NAMALWA (cell line): ENCODE measurements at regions not wholly inside any gene's neighbourhood (a gene's known extent, or its start where the extent isn't known, plus 50 kb on each side); places are given as distances from the start of the nearest gene placed in this dataset.

Experiments
- DNase-seq: peaks from one replicate; pipeline ENCODE4 v3.0.0-alpha.2; 2015; ENCODE audit warnings: low spot score

DNA sequence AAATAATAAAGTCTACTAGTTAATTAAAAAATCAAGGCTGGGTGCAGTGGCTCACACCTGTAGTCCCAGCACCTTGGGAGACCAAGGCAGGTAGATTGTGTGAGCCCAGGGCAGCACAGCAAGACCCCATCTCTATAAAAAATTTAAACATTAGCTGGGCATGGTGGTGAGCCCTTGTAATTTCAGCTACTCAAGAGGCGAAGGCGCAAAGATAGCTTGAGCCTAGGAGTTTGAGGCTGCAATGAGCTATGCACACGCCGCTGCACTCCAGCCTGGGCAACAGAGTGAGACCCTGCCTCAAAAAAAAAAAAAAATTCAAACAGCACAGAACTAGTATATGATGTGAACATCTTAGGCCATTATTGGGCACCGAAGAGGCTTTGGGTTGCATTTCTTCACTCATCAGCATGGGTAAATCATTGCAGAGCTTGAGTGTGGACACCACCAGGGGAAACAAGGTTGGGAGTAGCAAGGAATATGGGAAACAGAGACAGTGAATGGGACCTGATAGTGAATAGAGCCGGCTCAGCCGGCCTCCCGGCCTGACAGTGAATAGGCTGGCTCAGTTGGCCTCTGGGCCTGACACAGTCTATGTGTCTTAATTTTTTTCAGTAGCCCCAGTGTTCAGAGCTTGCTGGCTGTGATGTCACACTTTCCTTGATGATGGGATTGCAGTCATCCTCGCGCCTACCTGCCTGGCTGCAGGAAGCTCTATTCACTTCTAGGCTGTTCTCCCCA lies 89.1 kb upstream of the ERRFI1 start:
- no peak for DNase-seq

DNA sequence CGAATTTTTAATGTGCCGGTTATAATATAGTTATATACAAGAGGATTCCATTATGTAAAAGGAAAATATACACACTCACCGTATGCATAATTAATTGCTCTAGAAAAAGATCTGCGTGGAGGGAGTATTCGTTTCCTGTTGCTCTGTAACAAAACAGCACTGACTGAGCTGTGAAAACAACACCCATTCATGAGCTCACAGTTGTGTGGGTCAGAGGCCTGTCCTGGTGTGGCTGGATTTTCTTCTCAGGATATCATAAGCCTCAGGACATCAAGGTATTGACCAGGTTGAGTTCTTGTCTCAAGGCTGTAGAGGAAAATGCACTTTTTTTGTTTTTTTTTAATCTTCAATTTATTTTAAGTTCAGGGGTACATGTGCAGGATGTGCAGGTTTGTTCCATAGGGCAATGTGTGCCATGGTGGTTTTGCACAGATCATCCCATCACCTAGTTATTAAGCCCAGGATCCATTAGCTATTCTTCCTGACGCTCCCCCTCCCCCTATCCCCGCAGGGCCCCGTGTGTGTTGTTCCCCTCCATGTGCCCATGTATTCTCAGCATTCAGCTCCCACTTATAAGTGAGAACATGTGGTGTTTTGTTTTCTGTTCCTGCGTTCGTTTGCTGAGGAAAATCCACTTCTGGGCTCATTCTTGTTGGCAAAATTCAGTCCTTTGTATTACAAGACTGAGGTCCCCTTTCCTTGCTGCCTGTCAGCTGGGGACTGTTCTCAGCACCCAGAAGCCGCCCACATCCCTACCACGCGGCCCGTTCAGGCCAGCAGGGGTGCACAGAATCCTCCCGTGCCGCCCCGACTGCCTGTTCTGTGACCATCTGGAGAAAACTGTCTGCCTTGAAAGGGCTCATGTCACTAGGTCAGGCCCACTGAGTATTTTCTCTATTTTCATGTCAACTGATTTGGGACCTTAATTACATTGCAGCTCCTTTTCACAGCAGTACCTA lies 87.4 kb upstream of the ERRFI1 start:
- no peak for DNase-seq

DNA sequence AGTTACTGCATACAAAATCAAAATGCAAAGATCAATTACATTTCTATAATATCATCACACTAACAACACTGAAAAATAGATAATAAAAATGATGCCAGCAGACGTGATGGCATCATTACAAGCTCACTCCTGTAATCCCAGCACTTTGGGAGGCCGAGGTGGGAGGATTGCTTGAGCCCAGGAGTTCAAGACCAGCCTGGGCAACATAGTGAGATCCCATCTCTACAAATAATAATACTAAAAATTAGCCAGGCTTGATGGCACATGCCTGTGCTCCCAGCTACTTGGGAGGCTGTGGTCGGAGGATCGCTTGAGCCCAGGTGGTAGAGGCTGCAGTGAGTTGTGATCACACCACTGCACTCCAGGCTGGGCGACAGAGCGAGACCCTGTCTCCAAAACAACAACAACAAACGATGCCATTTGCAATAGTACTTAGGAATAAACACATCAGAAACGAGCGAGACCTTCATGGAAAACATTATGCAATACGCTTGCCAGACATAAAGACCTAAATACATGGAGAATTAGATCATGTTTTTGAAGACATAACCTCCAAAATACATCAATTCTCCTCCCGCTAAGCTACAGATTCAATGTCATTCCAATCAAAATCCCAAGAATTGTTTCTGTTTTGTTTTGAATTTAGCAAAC lies 86.6 kb upstream of the ERRFI1 start:
- no peak for DNase-seq

DNA sequence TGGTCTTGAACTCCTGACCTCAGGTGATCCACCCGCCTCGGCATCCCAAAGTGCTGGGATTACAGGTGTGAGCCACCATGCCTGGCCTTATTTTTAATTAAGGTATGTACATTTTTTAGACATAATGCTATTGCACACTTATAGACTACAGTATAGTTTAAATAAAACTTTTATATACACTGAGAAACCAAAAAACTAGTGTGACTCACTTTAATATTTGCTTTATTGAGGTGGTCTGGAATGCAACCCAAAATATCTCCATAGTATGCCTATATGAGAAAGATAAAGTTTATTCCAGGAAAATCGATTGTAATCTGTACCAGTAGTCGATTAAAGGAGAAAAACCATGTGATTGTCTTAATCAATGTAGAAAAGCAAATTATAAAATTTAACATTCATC lies 85.5 kb upstream of the ERRFI1 start:
- no peak for DNase-seq

DNA sequence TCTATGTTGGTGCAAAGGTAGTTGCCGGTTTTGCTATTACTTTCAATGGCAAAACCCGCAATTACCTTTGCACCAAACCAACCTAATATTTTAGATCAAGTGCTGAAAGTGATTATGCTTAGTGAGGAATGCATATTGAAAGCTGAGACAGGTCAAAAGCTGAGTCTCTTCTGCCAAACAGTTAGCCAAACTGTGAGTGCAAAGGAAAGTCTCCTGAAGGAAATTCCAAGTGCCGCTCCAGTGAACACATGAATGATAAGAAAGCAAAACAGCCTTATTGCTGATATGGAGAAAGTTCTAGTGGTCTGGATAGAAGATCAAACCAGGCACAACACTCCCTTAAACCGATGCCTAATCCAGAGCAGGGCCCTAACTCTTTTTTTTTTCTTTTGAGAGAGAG lies 83.1 kb upstream of the ERRFI1 start:
- DNase-seq: no peak

DNA sequence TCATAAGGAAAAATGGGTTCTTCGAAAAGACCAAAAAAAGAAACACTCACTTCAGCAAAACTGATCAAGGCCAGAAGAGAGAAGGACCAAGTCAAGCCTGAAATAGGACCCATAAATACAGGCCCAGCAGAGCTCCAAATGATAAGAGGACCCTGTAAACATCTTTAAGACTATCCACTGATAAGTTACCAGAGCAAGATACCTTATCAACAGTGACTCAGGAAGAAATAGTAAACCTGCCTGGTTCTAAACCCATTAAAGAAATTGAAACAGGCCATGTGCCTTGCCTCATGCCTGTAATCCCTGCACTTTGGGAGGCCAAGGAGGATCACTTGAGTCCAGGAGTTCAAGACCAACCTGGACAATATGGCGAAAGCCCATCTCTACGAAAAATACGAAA lies 81.8 kb upstream of the ERRFI1 start:
- DNase-seq: no peak

DNA sequence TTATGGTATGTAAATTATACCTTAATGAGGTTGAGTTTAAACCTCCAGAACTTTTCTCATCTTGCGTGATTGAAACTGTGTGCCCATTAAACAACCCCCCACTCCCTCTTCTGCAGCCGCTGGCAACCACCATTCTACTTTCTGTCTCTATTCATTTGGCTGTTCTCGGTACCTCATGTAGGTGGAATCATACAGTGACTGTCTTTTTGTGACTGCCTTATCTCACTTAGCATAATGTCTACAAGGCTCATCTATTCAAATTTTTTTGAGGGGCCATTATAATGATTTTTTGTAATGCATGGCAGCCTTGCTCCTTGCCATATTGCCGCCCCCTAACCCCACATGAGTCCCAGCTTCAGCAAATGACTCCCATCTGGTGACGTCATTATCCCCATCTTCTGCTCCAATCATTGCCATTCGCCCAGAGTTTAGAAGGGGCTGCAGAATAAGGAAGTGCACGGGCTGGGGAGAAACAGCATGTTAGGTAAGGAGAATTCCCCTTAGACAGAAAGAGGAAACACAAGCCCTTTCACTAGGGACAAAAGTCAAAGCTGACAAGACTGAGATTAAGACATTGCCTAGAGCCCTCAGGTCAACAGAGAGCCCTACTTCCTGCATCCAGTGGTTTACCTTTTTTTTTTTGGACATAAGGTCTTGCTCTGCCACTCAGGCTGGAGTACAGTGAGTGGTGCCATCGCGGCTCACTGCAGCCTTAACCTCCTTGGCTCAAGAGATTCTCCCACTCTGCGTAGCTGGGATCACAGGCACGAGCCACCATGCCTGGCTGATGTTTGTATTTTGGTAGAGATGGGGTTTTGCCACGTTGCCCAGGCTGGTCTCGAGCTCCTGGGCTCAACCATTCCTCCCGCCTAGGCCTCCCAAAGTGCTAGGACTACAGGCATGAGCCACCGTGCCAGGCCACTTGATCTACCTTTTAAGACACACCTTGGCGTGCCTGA lies 78.4 kb upstream of the ERRFI1 start:
- no peak for DNase-seq

DNA sequence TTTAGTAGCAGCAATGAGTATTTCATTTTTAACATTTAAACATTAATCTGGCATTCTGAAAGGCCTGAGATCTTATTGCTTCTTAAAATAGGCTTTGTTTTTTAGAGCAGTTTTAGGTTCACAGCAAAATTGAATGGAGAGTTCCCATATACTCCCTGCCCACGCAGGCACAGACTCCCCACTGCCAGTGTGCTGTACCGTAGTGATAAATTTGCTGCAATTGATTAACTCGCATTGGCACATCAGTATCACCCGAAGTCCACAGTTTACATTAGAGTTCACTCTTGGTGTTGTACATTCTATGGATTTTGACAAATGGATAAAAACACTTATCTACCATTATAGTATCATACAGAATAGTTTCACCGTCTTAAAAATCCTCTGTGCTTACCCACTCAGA lies 71.8 kb upstream of the ERRFI1 start:
- no peak for DNase-seq

DNA sequence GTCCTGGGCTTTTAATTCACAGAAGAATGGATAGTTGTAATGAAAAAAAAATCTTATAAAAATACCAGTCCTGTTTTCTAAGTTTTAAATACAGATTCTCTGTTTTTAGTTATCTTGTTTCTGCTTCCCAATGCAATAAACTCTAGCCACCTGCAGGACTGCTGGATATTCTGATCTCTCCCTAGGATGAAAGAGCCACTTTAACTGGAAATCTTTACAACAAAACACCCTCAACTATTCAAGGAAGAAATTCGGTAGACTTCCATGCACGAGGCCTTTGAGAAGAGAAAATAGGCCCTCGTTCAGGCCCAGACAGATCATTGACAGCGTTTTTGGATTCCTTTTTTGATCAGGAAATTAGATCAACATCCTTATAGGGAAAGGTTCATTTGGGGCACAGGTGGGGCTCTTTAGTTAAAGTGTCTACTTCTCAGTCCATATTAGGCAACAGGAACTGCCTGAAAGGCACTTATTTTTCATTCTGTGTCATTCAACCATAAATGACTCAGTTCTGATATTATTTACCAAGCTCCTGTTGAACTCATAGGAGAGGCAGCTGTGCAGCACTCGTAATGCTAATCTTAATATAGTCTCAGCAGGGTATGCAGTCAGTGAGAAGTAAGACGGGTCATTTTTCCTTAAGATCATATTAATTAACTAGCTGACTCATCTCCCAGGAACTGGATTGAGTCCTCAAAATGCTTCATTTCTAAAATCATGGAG lies 71.1 kb upstream of the ERRFI1 start:
- DNase-seq: peak; percentile 57

DNA sequence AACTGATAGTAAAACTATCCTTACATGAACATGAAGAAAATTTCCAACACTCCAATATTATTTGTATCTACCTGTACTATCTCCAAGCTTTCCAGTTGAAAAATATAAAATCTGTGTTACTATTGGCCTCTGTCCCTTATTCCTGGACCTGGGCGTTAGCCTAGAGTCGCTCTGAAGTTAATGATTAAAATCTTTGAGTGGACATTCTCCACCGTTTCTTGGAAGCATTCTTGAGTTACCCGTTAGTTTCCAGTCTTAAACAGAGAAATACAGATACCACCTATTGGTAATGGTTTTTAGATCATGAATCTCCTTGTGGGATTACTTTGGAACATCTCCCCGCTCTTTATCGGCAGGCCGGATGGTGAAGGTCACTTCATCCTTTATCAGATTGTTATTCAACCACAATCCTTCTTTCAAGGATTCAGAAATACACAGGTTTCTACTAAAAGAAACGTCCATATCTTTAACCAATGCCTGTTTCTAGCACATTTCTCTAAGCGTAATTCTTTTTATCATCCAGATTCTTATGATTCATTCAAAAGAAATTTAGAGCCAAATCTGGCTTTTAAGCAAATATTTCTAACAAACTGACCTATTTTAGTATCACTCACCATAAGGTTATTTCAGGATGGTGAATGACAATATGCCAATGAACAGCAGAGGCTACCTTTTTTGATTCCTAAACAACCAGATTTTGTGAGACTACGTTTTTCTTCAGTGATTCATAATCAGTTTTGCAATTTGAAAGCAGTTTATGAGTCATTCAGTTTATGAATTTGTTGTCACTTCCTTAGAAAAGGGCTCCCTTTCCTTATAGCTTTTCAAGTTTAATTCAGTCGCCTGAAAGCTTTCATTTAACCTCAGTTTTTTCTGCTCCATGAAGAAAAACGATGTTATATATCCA lies 70.2 kb upstream of the ERRFI1 start:
- no peak for DNase-seq

DNA sequence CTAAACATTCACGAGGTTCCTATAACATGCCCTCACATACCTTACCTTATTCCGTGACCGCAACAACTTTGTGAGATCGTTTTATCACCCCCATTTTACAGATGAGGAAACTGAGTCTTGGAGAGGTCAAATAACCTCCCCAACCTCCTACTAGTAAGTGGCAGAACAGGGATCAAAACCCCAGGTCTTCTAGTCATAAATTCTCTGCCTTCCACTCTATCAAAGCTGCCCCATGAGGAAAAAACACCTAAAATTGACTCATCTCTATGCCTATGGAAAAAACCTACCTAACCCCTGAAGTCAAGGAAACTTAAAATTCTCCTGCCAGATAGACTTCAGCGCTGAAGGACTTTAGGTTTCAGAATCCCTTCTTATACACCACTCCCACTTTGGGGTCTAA lies 69.5 kb upstream of the ERRFI1 start:
- DNase-seq: no peak

DNA sequence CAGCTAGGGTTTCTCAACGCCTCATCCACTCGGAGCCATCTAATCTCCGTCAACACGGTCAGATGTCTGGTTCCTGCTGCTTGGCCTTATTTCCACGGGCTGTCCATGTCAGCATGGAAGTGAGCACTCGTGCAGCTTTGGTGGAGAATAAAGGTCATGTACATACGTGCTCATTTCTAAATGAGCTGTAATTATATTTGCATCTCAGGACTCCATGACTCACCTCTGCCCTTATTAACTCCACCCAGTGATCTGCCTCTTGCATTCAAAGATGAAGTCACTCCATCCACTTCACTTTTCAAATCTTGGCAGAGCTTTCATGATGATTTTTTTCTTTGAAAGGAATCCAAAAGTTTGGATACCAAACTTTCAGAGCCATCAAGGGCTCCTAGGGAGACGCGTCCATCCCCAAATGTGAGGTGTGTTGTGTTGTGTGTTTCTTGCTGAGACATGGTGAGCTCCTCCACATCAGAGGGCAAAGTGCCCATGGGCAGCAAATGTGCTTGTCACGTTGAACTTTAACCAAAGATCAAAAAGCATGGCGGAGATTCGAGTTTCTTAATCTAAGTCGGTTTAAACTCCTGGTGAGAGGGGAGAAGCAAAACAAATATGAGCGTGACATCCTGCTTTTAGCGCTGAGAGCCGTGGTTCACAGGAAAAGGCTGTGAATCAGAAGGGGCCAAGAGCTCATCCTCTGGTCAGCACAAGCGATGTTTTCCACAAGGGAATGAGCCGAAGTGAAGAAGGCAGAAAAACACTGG lies 68.6 kb upstream of the ERRFI1 start:
- DNase-seq: no peak

DNA sequence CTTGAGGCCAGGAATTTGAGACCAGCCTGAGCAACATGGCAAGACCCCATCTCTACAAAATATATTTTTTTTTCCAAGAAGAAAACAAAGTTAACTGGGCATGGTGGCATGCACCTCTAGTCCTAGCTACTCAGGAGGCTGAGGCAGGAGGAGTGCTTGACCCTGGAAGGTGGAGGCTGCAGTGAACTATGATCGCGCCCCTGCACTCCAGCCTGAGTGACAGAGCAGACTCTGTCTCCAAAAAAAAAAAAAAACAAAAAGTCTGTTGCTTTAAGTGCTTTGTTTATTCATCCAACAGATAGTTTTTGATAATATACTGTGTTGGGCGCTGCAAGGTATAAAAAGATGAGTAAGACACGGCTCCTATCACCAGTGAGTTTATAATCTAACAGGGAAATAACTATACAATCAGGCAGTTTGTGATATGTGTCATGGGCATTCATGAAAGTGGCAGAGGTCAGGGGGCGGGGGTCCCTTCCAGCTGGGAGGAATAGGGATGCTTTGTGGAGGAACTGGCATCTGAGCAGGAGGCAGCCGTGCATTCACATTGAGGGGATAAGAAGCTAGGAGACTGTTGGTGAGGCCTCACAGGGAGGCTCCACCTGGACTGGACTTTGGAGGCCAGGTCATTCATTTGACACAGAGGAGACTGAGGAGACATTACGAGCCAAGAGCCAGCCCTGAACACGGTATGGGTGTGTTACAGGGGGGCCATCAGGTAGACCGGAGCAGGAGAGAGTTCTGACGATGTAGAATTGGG lies 67.3 kb upstream of the ERRFI1 start:
- DNase-seq: no peak

DNA sequence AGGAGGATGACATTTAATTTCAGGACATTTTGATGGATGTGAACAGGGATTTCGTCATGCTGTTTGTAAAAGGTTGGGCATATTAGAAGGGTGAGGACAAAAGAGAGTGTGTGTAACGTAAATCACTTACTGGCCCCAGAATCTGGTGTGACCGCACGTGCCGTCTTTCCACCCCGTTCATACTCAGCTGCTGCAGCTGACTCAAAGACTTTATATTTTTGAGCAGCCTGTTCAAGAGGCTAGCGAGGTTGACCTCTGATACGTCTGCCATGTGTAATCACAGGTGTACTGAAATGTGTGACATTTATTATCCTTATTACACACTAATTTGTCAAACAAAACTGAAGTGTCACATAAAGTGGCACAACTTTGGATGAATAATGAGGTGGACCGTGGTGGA lies 66.5 kb upstream of the ERRFI1 start:
- DNase-seq: no peak

DNA sequence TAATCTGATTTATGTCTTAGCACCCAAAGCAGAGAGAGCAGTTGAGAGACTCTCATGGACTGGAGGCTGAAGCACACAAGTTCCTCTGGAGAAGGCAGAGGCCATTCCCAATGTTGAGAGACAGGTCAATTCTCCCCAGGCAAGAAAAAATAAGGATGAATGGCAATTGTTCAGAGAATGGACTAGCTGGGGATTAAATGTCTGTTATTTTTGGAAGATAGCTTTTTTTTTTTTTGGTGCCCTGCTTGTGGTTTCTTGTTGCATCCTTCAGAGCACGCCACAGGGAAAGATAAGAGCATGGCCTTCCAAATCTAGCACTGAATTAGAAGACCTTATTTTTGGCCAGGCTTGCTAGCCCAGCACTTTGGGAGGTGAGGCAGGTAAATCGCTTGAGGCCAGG lies 65.6 kb upstream of the ERRFI1 start:
- no peak for DNase-seq

DNA sequence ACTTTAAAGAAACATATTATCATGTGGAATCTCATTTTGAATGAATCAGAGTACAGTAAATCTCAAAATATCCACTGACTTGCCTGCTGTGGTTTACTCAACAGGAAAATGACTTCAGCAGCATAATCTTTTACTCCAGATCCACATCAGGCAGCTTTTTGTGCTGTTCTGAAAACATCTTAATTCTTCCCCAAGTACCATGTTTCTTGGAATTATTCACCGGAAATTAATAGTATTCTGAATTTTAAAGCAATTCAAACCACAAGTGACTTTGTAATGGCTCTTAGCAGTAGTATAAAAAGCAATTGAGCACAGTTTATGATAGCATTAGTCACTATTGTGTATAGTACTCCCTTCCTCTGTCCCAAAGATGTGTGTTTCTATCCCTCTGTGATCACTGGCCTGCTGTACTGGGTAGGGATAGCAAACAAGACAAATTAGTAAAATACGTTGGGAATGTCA lies 64.2 kb upstream of the ERRFI1 start:
- no peak for DNase-seq

DNA sequence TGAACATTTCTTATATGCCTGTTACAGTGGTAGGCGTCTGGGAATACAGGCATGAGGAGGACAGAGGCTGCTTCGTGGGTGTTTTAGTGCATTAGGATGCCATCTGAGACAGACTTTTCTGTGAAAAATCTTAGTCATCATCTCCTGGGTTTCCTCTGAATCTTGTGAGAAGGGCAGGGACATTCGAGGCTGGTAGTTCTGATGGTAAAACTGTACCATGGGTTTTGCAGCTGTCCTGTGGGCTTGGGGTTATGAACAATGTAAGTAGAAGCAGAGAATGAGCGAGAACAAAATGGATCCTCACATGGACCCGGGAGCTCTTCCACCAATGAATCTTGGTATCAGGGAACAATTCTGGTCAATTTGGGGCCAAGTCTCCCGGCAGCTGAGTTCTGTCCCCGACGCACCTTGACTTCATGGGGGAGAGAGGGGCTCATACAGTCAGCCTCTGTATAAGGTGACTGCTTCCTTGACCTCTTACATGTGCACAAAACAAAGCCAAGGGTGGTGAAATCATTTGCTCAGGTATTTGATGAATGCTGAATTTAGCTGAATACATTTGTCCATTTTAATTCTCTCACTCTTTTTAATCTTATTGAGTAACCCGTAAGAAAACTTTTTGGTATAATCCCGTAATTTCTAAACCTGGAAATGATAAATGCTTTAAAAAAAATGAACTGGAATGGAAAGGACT lies 63.6 kb upstream of the ERRFI1 start:
- DNase-seq: no peak

DNA sequence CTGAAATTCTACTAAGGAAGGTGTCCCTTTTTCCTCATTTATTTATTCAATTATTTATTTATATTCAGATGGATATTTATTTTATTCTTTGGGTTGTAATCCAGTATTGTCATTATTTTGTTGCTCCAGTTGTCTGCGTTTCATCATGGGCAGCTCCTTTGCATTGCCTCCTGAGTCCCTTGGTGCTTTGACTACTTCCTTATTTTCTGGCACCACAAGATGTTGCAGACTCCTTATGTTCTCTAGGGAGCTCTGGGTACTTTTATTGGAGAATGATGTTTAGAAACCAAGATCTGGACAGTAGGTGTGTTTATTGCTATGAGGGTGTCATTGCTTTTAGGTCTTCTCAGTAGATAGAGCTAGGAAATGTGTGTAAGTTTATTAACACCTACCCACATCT lies 59.9 kb upstream of the ERRFI1 start:
- DNase-seq: peak; percentile 15
